A549 (cell line): ENCODE measurements at regions not wholly inside any gene's neighbourhood (a gene's known extent, or its start where the extent isn't known, plus 50 kb on each side); places are given as distances from the start of the nearest gene placed in this dataset.

ENCODE experiments used
- CTCF ChIP-seq: fragments of >200 bp; sonication (Bioruptor Twin); formaldehyde crosslinking; IDR thresholded peaks from 3 replicates; pipeline ENCODE4 v1.5.1; 2016
- ESRRA ChIP-seq: fragments of 150-350 bp; IDR thresholded peaks from 2 replicates; pipeline ENCODE4 v1.6.1; 2014; ENCODE audit warnings: mild to moderate bottlenecking, low read length, borderline replicate concordance
- FOSB ChIP-seq: fragments of 250-450 bp; sonication (Bioruptor Pico); IDR thresholded peaks from 2 replicates; pipeline ENCODE4 v1.5.0; 2020; ENCODE audit warnings: mild to moderate bottlenecking, moderate library complexity
- HOXA7 ChIP-seq: fragments of 250-450 bp; sonication (Bioruptor Pico); IDR thresholded peaks from 2 replicates; pipeline ENCODE4 v1.5.0; 2020; ENCODE audit warnings: mild to moderate bottlenecking, moderate library complexity
- MYC ChIP-seq: IDR thresholded peaks from 2 replicates; pipeline ENCODE4 v1.6.1; 2012; ENCODE audit warnings: mild to moderate bottlenecking, inconsistent platforms, low read length, improper control_type of control experiment, borderline replicate concordance
- POLR2A ChIP-seq: IDR thresholded peaks from 2 replicates; pipeline ENCODE4 v1.6.1; 2012; ENCODE audit warnings: mild to moderate bottlenecking, low read length
- TF ChIP-seq, protein P1 (sequence below): fragments of 450-650 bp; IDR thresholded peaks from 2 replicates; pipeline ENCODE4 v1.6.1; 2014; ENCODE audit warnings: antibody characterized with exemption
- TF ChIP-seq, protein P2 (sequence below): fragments of 250-450 bp; sonication (Bioruptor Pico); IDR thresholded peaks from 2 replicates; pipeline ENCODE4 v1.5.0; 2021; ENCODE audit warnings: mild to moderate bottlenecking, moderate library complexity, borderline replicate concordance
- TF ChIP-seq, protein P3 (sequence below): fragments of 200-600 bp; sonication (generic); IDR thresholded peaks from 2 replicates; pipeline ENCODE4 v1.6.1; 2016; ENCODE audit warnings: antibody characterized with exemption, mild to moderate bottlenecking, moderate library complexity

GRCh38 chr18:43719267-43719795 lies 442.0 kb upstream of the SYT4 start:
- TF ChIP-seq HOXA7 (no peak), FOSB (CRISPR knock-in tag) (no peak), CTCF (no peak), POLR2A (no peak), MYC (no peak), ESRRA (no peak)
- TF ChIP-seq, protein P1, sequence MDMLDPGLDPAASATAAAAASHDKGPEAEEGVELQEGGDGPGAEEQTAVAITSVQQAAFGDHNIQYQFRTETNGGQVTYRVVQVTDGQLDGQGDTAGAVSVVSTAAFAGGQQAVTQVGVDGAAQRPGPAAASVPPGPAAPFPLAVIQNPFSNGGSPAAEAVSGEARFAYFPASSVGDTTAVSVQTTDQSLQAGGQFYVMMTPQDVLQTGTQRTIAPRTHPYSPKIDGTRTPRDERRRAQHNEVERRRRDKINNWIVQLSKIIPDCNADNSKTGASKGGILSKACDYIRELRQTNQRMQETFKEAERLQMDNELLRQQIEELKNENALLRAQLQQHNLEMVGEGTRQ: no peak
- TF ChIP-seq, protein P2, sequence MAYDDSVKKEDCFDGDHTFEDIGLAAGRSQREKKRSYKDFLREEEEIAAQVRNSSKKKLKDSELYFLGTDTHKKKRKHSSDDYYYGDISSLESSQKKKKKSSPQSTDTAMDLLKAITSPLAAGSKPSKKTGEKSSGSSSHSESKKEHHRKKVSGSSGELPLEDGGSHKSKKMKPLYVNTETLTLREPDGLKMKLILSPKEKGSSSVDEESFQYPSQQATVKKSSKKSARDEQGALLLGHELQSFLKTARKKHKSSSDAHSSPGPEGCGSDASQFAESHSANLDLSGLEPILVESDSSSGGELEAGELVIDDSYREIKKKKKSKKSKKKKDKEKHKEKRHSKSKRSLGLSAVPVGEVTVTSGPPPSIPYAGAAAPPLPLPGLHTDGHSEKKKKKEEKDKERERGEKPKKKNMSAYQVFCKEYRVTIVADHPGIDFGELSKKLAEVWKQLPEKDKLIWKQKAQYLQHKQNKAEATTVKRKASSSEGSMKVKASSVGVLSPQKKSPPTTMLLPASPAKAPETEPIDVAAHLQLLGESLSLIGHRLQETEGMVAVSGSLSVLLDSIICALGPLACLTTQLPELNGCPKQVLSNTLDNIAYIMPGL (CRISPR knock-in tag): no peak
- TF ChIP-seq, protein P3, sequence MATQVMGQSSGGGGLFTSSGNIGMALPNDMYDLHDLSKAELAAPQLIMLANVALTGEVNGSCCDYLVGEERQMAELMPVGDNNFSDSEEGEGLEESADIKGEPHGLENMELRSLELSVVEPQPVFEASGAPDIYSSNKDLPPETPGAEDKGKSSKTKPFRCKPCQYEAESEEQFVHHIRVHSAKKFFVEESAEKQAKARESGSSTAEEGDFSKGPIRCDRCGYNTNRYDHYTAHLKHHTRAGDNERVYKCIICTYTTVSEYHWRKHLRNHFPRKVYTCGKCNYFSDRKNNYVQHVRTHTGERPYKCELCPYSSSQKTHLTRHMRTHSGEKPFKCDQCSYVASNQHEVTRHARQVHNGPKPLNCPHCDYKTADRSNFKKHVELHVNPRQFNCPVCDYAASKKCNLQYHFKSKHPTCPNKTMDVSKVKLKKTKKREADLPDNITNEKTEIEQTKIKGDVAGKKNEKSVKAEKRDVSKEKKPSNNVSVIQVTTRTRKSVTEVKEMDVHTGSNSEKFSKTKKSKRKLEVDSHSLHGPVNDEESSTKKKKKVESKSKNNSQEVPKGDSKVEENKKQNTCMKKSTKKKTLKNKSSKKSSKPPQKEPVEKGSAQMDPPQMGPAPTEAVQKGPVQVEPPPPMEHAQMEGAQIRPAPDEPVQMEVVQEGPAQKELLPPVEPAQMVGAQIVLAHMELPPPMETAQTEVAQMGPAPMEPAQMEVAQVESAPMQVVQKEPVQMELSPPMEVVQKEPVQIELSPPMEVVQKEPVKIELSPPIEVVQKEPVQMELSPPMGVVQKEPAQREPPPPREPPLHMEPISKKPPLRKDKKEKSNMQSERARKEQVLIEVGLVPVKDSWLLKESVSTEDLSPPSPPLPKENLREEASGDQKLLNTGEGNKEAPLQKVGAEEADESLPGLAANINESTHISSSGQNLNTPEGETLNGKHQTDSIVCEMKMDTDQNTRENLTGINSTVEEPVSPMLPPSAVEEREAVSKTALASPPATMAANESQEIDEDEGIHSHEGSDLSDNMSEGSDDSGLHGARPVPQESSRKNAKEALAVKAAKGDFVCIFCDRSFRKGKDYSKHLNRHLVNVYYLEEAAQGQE: no peak
